Right forelimb (tissue), 1 donor: ENCODE measurements at regions not wholly inside any gene's neighbourhood (a gene's known extent, or its start where the extent isn't known, plus 50 kb on each side); places are given as distances from the start of the nearest gene placed in this dataset.

Experiments
- DNase-seq: peaks from one replicate; pipeline ENCODE4 v3.0.0-alpha.2; 2018

DNA sequence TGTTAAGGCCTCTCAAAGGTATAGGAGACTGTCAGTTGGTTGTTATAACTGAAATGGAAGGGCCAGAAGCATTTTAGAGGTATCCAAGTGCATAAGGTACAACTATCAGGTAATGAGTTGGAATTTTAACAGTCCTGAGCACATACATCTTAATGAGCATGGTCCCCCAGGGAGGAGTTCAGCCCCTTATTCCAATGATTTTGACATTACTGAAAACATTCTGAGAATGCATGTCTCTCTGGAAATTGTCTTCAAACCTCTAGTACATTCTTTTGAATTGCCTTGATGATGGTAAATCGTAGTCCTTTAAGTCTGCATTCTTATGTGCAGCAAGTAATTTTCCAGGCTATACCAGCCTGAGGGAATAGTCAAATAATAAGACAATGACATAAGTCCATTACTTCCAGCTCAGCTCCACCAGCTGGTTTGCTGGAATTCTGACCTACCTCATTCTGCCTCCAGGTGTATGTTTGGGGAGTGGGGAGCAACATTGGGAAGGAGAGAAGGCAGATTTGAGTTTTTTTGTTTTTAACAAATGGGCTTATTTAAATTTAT lies 239.2 kb downstream of the MSRB3 start:
- DNase-seq = no peak

DNA sequence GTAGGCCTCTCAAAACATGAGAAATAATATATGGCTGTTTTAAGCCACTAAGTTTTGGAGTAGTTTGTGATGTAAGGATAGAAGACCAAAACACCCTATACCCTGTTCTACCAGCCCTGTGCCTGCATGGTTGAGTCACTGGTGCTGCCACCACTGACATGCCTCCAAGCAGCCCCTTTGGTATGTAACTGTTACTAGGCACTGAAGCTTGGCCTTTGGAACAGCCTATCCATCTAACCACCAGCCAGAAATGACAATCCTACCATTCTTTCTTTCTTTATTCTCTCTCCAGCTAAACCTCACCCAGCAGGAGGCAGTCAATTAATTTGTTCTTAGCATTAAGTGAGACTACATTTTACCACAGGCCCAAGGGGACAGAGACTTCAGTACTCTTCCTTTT lies 240.3 kb downstream of the MSRB3 start:
- no peak for DNase-seq

DNA sequence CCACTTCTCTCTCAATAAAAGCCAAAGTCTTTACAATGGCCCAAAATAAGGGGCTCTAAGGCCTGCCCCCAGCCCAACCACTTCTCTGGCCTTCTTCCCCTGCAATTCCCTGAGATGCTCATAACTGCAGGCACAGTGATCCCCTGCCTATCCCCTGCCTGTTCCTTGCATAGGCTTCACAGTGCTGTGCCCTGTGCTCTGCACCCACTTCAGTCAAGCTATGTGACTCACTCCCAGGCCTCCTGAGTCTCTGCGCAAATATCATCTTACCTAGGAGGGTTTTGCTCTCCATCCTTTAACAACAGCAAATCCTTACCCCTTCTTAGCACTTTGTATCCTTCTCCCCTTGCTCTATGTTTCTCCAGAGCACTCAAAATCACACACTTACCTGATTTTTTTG lies 242.2 kb downstream of the MSRB3 start:
- DNase-seq = no peak

DNA sequence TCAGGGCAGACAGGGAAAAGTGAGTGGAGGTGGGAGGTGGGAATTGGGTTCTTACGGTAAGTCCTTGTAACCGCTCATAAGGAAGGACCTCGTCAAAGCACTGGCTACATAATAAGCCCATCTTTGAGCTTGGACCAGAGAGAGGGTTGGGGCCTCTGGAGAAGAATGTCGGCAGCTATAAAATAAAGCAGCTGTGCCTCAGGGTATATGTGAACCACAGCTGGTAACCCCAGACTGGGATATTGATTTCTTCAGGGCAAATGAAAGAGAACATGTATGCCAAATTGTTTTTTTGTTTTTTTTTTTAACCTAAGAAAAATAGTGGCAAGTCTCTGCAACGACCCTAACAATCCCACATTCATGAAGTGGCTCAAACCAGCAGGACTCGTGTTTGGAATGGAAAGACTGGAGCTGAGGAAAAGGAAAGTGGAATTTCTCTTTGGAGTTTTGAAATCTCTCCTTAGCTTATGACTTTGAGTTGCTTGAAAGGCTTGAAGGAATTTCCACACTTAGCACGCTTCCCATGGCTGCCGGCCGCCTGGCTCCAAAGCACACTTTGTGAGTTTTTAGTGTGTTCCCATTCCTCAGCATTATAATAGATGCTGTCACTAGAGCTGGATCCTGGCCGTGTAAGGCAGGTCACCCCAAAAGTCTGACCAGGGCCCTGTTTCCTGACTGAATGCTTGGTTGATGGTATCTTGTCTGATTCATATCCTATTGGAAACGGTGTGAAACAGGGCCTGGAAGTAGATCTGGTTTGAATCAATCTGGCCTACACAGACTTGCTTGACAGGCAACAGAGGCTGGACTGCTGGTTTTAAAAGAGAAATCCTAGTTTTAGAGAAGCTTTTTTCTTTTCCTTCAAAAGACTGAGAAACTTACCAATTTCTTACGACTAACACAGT lies 244.7 kb downstream of the MSRB3 start:
- DNase-seq = no peak

DNA sequence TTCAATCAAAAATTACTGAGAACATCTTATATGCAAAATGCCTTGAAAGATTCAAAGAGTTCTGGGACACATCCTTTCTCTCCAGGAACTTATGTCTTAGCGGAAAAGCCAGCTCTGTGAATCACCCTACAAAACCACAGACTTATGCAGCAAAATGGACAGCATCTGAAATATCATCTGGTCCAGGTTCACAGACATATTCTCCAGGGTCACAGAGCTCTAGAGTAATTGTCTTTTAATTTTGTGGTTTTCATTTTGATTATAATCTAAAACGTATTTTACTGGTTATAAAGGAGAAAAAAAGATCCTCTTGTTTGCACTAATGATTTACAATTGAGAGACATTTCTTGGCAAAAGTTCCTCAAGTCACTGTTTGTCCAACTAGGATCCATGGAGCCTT lies 246.2 kb downstream of the MSRB3 start:
- no peak for DNase-seq

DNA sequence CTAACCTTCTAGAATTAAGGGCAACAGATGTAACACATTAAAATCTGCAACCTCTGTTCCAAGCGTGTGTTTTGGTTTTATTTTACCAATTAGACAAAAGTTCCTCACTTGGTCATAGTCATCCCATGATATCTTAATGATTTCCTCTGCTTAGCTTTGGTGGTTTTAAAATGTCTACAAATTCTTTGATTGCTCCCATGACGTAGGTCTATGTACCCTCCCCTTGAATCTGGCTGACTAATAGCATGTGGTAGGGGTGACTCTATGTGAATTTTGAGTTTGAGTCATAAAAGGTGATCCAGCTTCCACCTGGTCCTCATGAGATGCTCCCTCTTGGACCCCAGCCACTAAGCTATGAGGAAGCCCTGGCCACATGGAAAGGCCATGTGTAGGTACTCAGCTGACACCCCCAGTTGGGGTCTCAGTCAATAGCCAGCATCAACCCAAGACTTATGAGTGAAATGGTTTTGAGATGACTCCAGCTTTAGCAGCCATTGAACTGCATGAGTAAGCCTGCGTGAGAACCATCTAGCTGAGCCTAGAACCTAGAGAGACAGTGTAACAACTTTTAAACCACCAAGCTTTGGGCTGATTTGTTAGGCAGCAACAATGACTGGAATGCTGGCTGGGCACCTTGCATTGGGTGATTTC lies 247.1 kb downstream of the MSRB3 start:
- DNase-seq = no peak

DNA sequence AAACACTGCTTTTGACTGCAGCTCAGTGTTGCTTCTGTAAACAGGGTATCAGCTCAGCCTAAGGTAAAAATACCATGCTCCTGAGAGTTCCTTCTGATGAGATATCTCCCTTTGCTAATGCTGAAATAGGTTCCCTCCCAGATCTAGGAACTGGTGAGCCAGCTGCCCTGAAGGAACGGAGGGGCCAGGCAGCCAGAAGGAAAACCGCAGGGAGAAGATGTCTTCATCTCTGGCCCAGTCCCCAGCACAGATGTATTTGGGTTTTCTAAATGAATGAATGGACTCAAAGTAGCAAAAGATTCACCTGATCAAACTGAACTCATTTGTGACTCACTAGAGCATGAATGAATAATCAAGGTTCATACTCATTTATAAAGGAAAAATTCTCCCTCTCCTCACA lies 247.8 kb downstream of the MSRB3 start:
- DNase-seq = no peak

DNA sequence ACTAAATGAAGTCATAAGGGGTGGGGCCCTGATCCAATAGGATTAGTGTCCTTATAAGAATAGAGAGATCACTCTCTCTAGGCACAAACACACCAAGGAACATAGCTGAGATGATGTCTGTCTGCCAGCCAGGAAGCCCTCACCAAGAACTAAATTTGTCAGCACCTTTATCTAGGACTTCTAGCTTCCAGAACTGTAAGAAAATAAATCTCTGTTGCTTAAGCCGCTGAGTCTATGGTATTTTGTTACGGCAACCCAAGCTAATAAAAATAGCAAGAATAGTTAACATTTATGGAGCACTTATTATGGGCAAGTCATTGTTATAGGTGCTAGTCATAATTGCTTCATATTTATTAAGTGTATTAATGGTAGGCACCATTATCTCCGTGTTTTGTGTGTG lies 249.6 kb downstream of the MSRB3 start:
- no peak for DNase-seq

DNA sequence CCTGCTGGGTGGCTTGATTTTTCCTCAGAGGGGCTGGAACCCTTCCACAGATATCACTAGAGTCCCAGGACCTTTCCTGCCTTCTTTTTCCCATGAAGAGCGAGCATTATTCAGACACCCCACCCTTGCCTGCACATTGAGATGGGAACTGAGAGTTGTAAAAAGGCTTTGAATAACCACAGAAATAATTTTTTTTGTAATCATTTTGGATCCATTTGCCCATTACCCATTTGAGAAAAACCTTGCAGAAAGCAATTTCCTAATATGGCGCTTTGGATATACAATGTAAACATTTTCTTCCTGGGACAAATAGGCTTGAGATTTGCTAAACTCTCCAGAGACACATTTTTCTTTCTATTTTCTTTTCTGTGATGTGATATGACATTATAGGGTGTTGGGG lies 250.6 kb downstream of the MSRB3 start:
- DNase-seq = no peak

DNA sequence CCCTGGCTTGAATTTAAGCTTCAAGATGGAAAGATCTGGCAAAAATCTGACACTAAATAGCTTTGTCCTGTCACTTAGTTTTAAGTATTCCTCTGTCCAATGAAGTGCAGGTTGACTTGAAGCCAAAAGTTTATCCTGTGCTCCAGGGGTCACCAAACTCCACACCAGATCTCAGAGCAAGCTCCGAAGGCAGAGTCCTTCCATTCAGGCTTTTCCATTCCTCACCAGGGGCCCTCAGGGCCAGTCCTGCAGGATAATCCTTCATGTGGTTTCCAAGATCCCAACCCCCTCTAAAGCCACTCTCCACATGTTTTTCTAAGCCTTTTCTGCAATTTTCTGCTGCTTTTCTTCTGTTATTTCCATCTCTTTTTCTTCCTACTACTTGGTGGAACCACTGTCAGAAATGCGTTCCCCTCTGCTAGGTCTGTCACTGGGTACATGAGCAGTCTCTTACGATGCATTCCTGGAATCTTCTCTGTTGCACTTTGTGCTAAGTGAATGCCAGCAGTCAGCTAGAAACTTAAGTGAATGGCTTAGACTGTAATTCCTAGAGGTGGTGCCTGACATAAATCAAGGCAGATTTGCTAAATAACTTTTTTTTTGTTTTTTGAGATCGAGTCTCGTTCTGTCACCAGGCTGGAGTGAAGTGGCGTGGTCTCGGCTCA lies 251.4 kb downstream of the MSRB3 start:
- no peak for DNase-seq

DNA sequence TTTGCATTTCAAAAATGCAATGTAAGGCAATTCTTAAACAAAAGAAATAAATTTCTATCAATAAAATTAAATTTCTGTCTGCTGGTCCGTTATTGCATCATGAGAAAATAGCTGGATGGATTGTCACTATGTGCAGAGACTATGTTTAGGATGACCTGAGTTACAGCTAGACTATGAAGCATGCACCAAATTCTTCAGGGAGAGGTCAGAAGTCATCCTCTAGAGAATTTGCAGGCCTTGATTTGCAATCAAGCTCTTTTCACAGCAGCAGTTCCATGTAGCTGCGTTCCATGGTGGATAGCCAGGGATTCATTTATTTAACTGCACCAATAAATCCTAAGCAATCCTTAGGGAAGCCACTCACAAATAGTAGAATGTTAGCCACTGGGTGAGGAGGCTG lies 253.7 kb downstream of the MSRB3 start:
- no peak for DNase-seq

DNA sequence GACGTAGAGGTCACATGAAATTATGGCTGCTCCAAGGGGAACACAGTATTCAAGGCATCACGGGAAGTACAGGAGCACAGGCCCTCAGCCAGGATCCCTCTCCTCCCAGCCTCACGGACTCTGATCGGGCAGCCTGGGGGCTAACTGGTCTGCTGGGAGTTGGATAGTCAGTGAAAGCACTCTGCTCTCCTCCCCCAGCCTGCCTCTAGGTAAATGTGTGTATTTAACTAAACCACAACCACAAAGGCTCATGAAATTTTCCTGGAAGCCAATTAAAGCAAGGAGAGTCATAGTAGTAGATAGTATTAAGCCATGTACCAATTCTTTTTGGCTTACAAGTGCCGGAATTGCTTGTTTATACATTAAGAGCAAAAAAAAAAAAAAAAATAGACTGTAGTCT lies 254.3 kb downstream of the MSRB3 start:
- no peak for DNase-seq

DNA sequence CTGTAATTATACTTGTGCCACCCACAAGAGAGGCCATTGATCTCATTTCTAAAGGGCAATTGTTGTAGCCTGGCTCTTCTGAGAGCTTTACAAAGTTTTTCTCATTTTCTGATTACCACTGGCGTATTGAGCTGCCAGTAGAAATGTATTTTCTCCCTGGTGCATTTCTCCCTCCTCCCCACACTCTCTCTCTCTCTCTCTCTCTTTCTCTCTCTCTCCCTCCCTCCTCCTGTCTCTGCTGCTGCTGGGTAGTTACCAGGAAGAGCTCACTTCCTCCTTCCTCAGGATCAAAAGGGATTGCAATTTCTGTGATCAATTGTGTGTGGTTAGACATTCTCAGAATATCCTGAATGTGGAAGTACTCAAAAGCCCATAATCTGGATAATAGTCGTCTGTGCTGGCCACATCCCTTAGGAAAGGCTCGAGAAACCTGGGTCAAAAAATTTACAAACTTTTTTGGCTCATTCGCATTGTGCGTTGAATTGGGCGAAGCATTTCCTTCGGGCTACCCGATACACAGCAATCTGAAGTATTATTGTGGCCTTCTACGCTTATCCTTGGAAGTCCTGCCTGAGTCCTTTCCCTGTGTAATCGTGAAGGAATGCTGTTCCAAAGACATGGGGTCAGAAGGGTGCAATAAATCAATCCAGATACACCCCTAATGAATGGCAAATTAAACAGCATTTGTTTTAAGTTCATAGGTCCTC lies 254.8 kb downstream of the MSRB3 start:
- no peak for DNase-seq

DNA sequence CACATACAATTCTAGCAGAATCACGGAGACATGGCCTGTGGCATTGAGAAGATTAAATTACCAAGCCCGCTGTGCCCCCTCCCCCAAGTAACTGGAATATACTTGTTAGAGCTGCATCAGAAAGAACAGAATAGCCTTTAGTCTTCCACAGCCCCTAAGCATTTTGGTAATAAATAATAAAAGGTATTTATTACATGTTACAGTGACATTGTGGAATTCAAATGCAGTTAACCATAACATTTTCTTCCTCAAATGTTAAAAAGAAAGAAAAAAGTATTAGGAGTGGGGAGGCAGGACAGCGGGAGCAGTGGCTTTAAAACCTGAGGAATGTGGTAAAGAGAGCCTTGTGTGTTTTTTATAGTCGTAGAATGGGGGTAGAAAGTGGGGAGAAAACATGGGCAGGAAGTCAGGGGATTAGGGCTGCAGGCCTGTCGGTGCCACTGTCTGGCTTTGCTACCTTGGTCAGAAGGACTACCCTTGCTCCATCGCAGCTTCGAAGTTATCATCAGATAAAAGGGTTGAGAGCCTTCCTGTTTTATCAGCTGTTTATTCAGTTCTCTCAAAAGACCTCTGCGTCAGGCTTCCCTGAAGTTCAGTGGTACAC lies 255.9 kb downstream of the MSRB3 start:
- no peak for DNase-seq

DNA sequence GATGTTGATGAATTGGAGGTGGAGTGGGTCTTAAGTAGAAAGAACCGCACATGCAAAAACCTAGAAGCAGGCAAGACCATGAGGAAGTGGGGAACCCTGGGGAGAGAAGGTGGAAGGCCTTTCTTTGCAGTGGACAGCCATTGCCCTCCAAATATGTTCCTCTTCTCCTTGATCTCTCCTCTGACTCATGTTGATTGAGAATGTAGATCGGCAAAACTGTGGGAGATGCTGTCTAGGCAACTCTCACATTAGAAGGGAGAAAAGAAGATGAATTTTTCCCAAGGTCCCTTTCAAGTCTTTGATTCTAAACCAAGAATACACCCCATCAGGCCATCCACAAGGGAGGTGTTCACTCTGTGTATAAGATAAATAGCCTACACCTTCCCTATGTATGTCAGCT lies 257.5 kb downstream of the MSRB3 start:
- no peak for DNase-seq

DNA sequence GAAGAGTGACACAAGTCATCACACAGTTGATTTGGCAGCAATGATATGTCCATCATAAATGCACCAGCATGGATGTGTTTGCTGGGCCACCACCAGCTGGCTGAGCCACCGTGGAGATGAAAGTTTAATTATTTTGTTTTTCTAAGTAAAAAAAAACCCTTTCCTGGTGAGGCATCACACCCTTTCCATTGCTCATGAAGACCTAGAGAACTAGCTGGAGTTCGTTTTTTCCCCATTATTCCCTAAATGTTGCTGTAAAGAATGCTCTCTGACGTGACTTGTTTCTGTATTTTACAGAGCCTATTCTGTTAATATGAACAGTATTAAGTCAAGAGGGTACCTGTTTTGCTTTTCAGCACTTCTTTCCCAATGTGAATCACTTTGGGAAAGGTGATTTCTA lies 257.9 kb downstream of the MSRB3 start:
- no peak for DNase-seq

DNA sequence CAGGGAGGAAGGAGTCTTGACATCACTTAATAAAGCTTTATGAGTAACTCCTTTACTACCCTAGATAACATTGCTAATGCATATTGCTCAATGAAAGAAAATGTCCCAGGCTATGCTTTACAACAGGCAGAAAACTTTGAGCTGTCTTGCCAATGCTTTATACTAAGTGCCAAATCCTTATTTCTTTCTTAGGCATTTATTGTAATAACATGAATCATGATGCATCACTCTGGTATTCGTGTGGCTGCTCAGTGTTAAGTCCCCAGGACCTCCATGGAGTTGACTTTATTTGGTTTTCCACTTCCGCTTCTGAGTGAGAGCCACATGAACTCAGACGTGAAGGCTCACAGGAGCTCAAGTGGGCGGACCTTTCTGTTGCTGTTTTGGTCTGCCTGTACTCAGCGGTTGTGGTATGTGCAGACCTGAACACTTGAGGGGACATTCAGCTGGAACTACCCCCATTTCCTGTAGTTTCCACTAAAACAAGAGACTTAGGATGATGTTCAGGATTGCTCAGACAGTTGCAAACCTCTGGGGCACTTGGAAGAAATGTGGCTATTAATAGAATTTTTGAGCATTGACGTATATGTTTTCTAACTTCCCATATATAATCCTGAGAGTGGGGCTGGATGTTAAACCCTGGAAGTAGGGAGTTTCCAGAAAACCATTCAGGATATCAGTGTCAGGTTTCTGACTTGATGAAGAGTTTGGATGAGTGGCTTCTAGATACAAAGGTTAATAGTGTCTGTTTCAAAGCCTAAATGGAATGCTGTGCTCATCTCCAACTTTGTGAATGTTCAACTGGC lies 258.6 kb downstream of the MSRB3 start:
- DNase-seq = peak; percentile 62

DNA sequence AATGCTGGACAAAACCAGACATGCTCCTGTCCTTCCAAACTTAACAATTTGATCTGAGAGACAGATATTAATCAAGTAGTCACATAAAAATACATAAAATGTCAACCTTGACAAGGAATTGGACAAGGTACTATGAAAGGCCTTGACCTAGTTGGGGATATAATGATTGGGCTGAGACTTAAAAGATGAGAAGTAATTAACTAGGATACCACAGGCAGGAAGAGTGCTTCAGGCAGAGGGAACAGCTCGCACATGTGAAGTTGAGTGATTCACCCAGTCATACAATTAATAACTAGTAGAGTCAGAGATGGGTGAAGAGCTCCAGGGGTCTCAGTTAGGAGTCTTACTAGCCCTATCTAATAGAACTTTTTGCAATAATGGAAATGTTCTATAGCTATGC lies 259.5 kb downstream of the MSRB3 start:
- DNase-seq = no peak

DNA sequence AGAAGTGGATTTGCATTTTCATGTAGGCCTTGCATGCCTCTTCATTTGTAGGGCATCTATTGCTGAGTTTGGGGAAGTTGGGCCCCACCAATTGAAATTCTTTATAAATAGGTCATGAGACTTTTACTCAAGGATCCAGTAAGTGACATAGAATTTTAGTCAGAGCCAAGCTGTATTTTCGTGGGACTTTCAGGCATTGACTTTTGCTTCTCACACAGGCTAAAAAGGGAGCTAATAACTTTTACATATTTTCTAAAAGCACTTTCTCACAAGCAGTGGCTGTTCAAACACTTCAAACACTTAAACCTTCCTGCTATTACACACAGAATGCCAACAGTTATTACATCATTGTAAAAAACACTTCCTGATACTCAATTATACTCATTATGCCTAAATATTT lies 260.5 kb downstream of the MSRB3 start:
- DNase-seq = no peak

DNA sequence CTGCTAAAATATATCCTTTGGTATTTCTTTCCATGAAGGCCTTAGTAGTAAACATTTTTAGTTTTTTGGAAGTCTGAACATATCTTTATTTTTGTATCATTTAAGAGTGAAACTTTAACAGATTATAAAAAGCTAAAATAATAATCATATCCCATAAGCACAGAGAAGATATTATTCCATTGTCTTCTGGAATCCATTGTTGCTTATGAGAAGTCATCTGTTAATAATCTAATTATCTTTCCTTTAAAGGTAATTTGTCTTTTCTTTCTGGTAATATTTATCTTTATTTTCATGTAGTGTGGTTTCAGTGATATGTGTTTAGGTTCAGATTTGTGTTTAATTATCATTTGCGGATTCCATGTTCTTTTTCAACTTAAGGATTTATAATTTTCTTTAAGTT lies 261.7 kb downstream of the MSRB3 start:
- no peak for DNase-seq

DNA sequence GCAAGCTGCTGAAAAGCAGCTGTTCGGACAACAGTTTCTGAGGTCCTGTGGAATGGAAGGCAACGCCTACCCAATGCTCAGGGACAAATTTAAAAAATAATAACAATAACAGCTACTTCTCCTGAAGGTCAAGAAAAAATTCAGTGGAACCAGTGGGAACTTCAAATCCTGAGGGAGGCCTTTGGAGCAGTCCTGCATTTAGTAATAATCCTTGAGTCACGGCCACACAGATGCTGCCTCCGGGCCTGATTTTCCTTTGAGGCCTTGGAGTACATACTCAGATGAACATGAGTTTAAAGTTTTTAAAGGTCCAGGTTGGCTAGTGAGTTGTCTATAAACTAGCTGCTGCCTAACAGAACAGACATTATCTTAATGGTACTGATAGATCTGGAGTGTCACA lies 268.0 kb downstream of the MSRB3 start:
- no peak for DNase-seq
